Stimulated activated CD8-positive, alpha-beta memory T cell treated with anti-CD3 and anti-CD28 coated beads, Interleukin-15, amount 100 ng/mL, for 48 hours (primary cell): ENCODE measurements at regions not wholly inside any gene's neighbourhood (a gene's known extent, or its start where the extent isn't known, plus 50 kb on each side); places are given as distances from the start of the nearest gene placed in this dataset.
"Not testable (repeated sequence)": the region's sequence is repeated elsewhere in the genome, so short reads cannot be mapped to it uniquely, and the experiment has no call there.

Experiments used
- DNase-seq, 2 donors: peaks; one replicate each; pipeline ENCODE4 v3.0.0-alpha.2; 2020; ENCODE audit warnings: low read depth in 2 of 2

GRCh38 chr13:89474432-89474831 lies 1803.3 kb downstream of the SLITRK5 start:
- no peak for DNase-seq

- DNase-seq, result no peak
Observed at GRCh38 chr13:89486065-89486464, 1814.9 kb downstream of the SLITRK5 start.

GRCh38 chr13:89486709-89487108 lies 1815.5 kb downstream of the SLITRK5 start:
- DNase-seq, result no peak

GRCh38 chr13:89490661-89491060 lies 1819.5 kb downstream of the SLITRK5 start:
- DNase-seq, result no peak

- no peak for DNase-seq
Observed at GRCh38 chr13:89496478-89496877, 1825.3 kb downstream of the SLITRK5 start.

GRCh38 chr13:89497658-89498057 lies 1826.5 kb downstream of the SLITRK5 start:
- DNase-seq, result no peak

- no peak for DNase-seq
Observed at GRCh38 chr13:89502286-89502685, 1831.1 kb downstream of the SLITRK5 start.

- no peak for DNase-seq
Observed at GRCh38 chr13:89514534-89515312, 1832.8 kb upstream of the MIR17HG start.

- no peak for DNase-seq
Observed at GRCh38 chr13:89515948-89516347, 1831.5 kb upstream of the MIR17HG start.

GRCh38 chr13:89518289-89519077 lies 1829.0 kb upstream of the MIR17HG start:
- no peak for DNase-seq

- DNase-seq, result no peak
Observed at GRCh38 chr13:89520468-89520867, 1827.0 kb upstream of the MIR17HG start.

- DNase-seq, result not testable (repeated sequence)
Observed at GRCh38 chr13:89521672-89522071, 1825.8 kb upstream of the MIR17HG start.

- DNase-seq, result no peak
Observed at GRCh38 chr13:89541091-89542030, 1806.1 kb upstream of the MIR17HG start.

GRCh38 chr13:89550938-89551337 lies 1796.5 kb upstream of the MIR17HG start:
- no peak for DNase-seq

GRCh38 chr13:89554801-89555200 lies 1792.7 kb upstream of the MIR17HG start:
- DNase-seq, result no peak

- DNase-seq, result no peak
Observed at GRCh38 chr13:89565476-89566100, 1781.9 kb upstream of the MIR17HG start.

- DNase-seq, result no peak
Observed at GRCh38 chr13:89567025-89567424, 1780.5 kb upstream of the MIR17HG start.

- no peak for DNase-seq
Observed at GRCh38 chr13:89568276-89568675, 1779.2 kb upstream of the MIR17HG start.

GRCh38 chr13:89568746-89569145 lies 1778.7 kb upstream of the MIR17HG start:
- no peak for DNase-seq

GRCh38 chr13:89571676-89572075 lies 1775.8 kb upstream of the MIR17HG start:
- no peak for DNase-seq

GRCh38 chr13:89574077-89574476 lies 1773.4 kb upstream of the MIR17HG start:
- DNase-seq, result no peak
